ENCODE measurements at regions not wholly inside any gene's neighbourhood (a gene's known extent, or its start where the extent isn't known, plus 50 kb on each side); places are given as distances from the start of the nearest gene placed in this dataset.

GRCh38 chr10:130550952-130551674 lies 414.9 kb downstream of the GLRX3 start:
- no peak for ATAC-seq
- no peak for DNase-seq
- Mint-ChIP-seq H3K27me3 (peaks cover 20% of the 10 kb centered on the region), H3K36me3 (ENCODE audit: low read depth) (no peaks in the 10 kb centered on the region), H3K4me1 (no peaks in the 10 kb centered on the region), H3K4me3 (no peak overlapping the region), H3K27ac (no peak overlapping the region)
- no peaks in the 10 kb centered on the region for H3K9me3 ChIP-seq (ENCODE audit: control insufficient read depth, low read length, poor library complexity, severe bottlenecking)

GRCh38 chr10:130551676-130552075 lies 415.5 kb downstream of the GLRX3 start:
- peaks cover 20% of the 10 kb centered on the region for H3K27me3 Mint-ChIP-seq
- no peak overlapping the region for H3K4me3 Mint-ChIP-seq
- H3K9me3 ChIP-seq (ENCODE audit: control insufficient read depth, low read length, poor library complexity, severe bottlenecking): no peaks in the 10 kb centered on the region
- no peak overlapping the region for H3K27ac Mint-ChIP-seq
- H3K4me1 Mint-ChIP-seq: no peaks in the 10 kb centered on the region
- no peaks in the 10 kb centered on the region for H3K36me3 Mint-ChIP-seq (ENCODE audit: low read depth)
- no peak for DNase-seq
- ATAC-seq: no peak

- Mint-ChIP-seq H3K27me3 (peaks cover 3% of the 10 kb centered on the region), H3K4me1 (no peaks in the 10 kb centered on the region), H3K4me3 (no peak overlapping the region), H3K36me3 (ENCODE audit: low read depth) (no peaks in the 10 kb centered on the region), H3K27ac (no peak overlapping the region)
- ATAC-seq: no peak
- H3K9me3 ChIP-seq (ENCODE audit: control insufficient read depth, low read length, poor library complexity, severe bottlenecking): no peaks in the 10 kb centered on the region
- DNase-seq: no peak
Observed at GRCh38 chr10:130553826-130554225, 417.6 kb downstream of the GLRX3 start.

- ATAC-seq (no peak), DNase-seq (no peak)
- no peaks in the 10 kb centered on the region for H3K27me3 Mint-ChIP-seq
- no peak overlapping the region for H3K4me3 Mint-ChIP-seq
- H3K4me1 Mint-ChIP-seq: no peaks in the 10 kb centered on the region
- H3K9me3 ChIP-seq (ENCODE audit: control insufficient read depth, low read length, poor library complexity, severe bottlenecking): no peaks in the 10 kb centered on the region
- H3K27ac Mint-ChIP-seq: no peak overlapping the region
- no peaks in the 10 kb centered on the region for H3K36me3 Mint-ChIP-seq (ENCODE audit: low read depth)
Observed at GRCh38 chr10:130554701-130555410, 418.7 kb downstream of the GLRX3 start.

- Mint-ChIP-seq H3K36me3 (ENCODE audit: low read depth) (no peaks in the 10 kb centered on the region), H3K27ac (no peak overlapping the region), H3K27me3 (no peaks in the 10 kb centered on the region), H3K4me1 (no peaks in the 10 kb centered on the region), H3K4me3 (no peak overlapping the region)
- DNase-seq: no peak
- no peak for ATAC-seq
- no peaks in the 10 kb centered on the region for H3K9me3 ChIP-seq (ENCODE audit: control insufficient read depth, low read length, poor library complexity, severe bottlenecking)
Observed at GRCh38 chr10:130555411-130555750, 419.2 kb downstream of the GLRX3 start.

GRCh38 chr10:130557181-130557845 lies 421.1 kb downstream of the GLRX3 start:
- no peak for DNase-seq
- ATAC-seq: no peak
- no peaks in the 10 kb centered on the region for H3K4me1 Mint-ChIP-seq
- H3K36me3 Mint-ChIP-seq (ENCODE audit: low read depth): no peaks in the 10 kb centered on the region
- H3K27me3 Mint-ChIP-seq: no peaks in the 10 kb centered on the region
- H3K27ac Mint-ChIP-seq: no peak overlapping the region
- no peaks in the 10 kb centered on the region for H3K9me3 ChIP-seq (ENCODE audit: control insufficient read depth, low read length, poor library complexity, severe bottlenecking)
- no peak overlapping the region for H3K4me3 Mint-ChIP-seq

- Mint-ChIP-seq H3K4me3 (no peak overlapping the region), H3K36me3 (ENCODE audit: low read depth) (no peaks in the 10 kb centered on the region), H3K27ac (no peak overlapping the region), H3K27me3 (no peaks in the 10 kb centered on the region), H3K4me1 (no peaks in the 10 kb centered on the region)
- H3K9me3 ChIP-seq (ENCODE audit: control insufficient read depth, low read length, poor library complexity, severe bottlenecking): no peaks in the 10 kb centered on the region
- DNase-seq (no peak), ATAC-seq (no peak)
Observed at GRCh38 chr10:130558746-130559546, 422.8 kb downstream of the GLRX3 start.

- H3K27me3 Mint-ChIP-seq: no peaks in the 10 kb centered on the region
- no peak overlapping the region for H3K4me3 Mint-ChIP-seq
- no peaks in the 10 kb centered on the region for H3K4me1 Mint-ChIP-seq
- ATAC-seq: no peak
- no peak for DNase-seq
- H3K9me3 ChIP-seq (ENCODE audit: control insufficient read depth, low read length, poor library complexity, severe bottlenecking): no peaks in the 10 kb centered on the region
- H3K36me3 Mint-ChIP-seq (ENCODE audit: low read depth): no peaks in the 10 kb centered on the region
- H3K27ac Mint-ChIP-seq: no peak overlapping the region
Observed at GRCh38 chr10:130559547-130559880, 423.3 kb downstream of the GLRX3 start.

GRCh38 chr10:130560116-130560515 lies 423.9 kb downstream of the GLRX3 start:
- no peak for DNase-seq
- Mint-ChIP-seq H3K27ac (no peak overlapping the region), H3K27me3 (no peaks in the 10 kb centered on the region), H3K4me3 (no peak overlapping the region), H3K4me1 (no peaks in the 10 kb centered on the region), H3K36me3 (ENCODE audit: low read depth) (no peaks in the 10 kb centered on the region)
- ATAC-seq: no peak
- H3K9me3 ChIP-seq (ENCODE audit: control insufficient read depth, low read length, poor library complexity, severe bottlenecking): no peaks in the 10 kb centered on the region

GRCh38 chr10:130560573-130560972 lies 424.4 kb downstream of the GLRX3 start:
- no peaks in the 10 kb centered on the region for H3K9me3 ChIP-seq (ENCODE audit: control insufficient read depth, low read length, poor library complexity, severe bottlenecking)
- DNase-seq: no peak
- no peak for ATAC-seq
- Mint-ChIP-seq H3K36me3 (ENCODE audit: low read depth) (no peaks in the 10 kb centered on the region), H3K4me3 (no peak overlapping the region), H3K27me3 (no peaks in the 10 kb centered on the region), H3K27ac (no peak overlapping the region), H3K4me1 (no peaks in the 10 kb centered on the region)

- H3K4me1 Mint-ChIP-seq: no peaks in the 10 kb centered on the region
- H3K4me3 Mint-ChIP-seq: no peak overlapping the region
- ATAC-seq: no peak
Observed at GRCh38 chr10:130561681-130562080, 425.5 kb downstream of the GLRX3 start.

GRCh38 chr10:130567011-130567410 lies 430.8 kb downstream of the GLRX3 start:
- no peaks in the 10 kb centered on the region for H3K9me3 ChIP-seq (ENCODE audit: control insufficient read depth, low read length, poor library complexity, severe bottlenecking)
- Mint-ChIP-seq H3K4me1 (no peaks in the 10 kb centered on the region), H3K36me3 (ENCODE audit: low read depth) (no peaks in the 10 kb centered on the region), H3K27me3 (no peaks in the 10 kb centered on the region), H3K4me3 (no peak overlapping the region), H3K27ac (no peak overlapping the region)
- DNase-seq: no peak
- no peak for ATAC-seq

More at GRCh38 chr10:130561681-130562080, 425.5 kb downstream of the GLRX3 start:
- H3K27ac Mint-ChIP-seq: no peak overlapping the region
- no peaks in the 10 kb centered on the region for H3K27me3 Mint-ChIP-seq
- no peak for DNase-seq
- no peaks in the 10 kb centered on the region for H3K36me3 Mint-ChIP-seq (ENCODE audit: low read depth)
- H3K9me3 ChIP-seq (ENCODE audit: control insufficient read depth, low read length, poor library complexity, severe bottlenecking): no peaks in the 10 kb centered on the region

- ATAC-seq: no peak
- Mint-ChIP-seq H3K4me3 (no peak overlapping the region), H3K27ac (no peak overlapping the region), H3K36me3 (ENCODE audit: low read depth) (no peaks in the 10 kb centered on the region), H3K4me1 (no peaks in the 10 kb centered on the region), H3K27me3 (no peaks in the 10 kb centered on the region)
- H3K9me3 ChIP-seq (ENCODE audit: control insufficient read depth, low read length, poor library complexity, severe bottlenecking): no peaks in the 10 kb centered on the region
- no peak for DNase-seq
Observed at GRCh38 chr10:130567436-130567835, 431.2 kb downstream of the GLRX3 start.

Measured in T-helper 17 cell (primary cell).